ENCODE measurements at regions not wholly inside any gene's neighbourhood (a gene's known extent, or its start where the extent isn't known, plus 50 kb on each side); places are given as distances from the start of the nearest gene placed in this dataset.

- TF ChIP-seq CTCF (IDR thresholded peaks at IDR 0.05) = no peak
Observed at GRCh38 chr2:151009437-151010175, 252.1 kb downstream of the RBM43 start.

GRCh38 chr2:151007365-151007764, 254.3 kb downstream of the RBM43 start:
- Histone ChIP-seq H3K4me3 (ENCODE audit: low read depth, low read length) (no peak overlapping the region), H3K27me3 (ENCODE audit: control insufficient read depth, insufficient read depth, low read length) (no peaks in the 10 kb centered on the region), H3K9me3 (ENCODE audit: control insufficient read depth, low read length) (no peaks in the 10 kb centered on the region), H2AFZ (no peak overlapping the region), H3K36me3 (ENCODE audit: control insufficient read depth, insufficient read depth, low read length) (no peaks in the 10 kb centered on the region), H3K27ac (no peak overlapping the region), H3K79me2 (no peaks in the 10 kb centered on the region), H3K4me2 (ENCODE audit: low read length) (no peak overlapping the region), H3K4me1 (no peaks in the 10 kb centered on the region), H3K9ac (no peak overlapping the region)
- no peak for TF ChIP-seq CTCF (IDR thresholded peaks at IDR 0.05)

More at GRCh38 chr2:151009437-151010175, 252.1 kb downstream of the RBM43 start:
- Histone ChIP-seq H3K79me2 (no peaks in the 10 kb centered on the region), H3K4me2 (ENCODE audit: low read length) (no peak overlapping the region), H3K4me1 (no peaks in the 10 kb centered on the region), H3K27me3 (ENCODE audit: control insufficient read depth, insufficient read depth, low read length) (no peaks in the 10 kb centered on the region), H2AFZ (no peak overlapping the region), H3K27ac (no peak overlapping the region), H3K9me3 (ENCODE audit: control insufficient read depth, low read length) (no peaks in the 10 kb centered on the region), H3K4me3 (ENCODE audit: low read depth, low read length) (no peak overlapping the region), H3K36me3 (ENCODE audit: control insufficient read depth, insufficient read depth, low read length) (no peaks in the 10 kb centered on the region), H3K9ac (no peak overlapping the region)

GRCh38 chr2:151002959-151003600, 258.6 kb downstream of the RBM43 start:
- no peak overlapping the region for H3K4me2 ChIP-seq (ENCODE audit: low read length)
- H3K9ac ChIP-seq = no peak overlapping the region
- H3K27me3 ChIP-seq (ENCODE audit: control insufficient read depth, insufficient read depth, low read length) = no peaks in the 10 kb centered on the region
- no peak overlapping the region for H2AFZ ChIP-seq
- H3K79me2 ChIP-seq = no peaks in the 10 kb centered on the region
- no peak overlapping the region for H3K4me3 ChIP-seq (ENCODE audit: low read depth, low read length)
- H3K9me3 ChIP-seq (ENCODE audit: control insufficient read depth, low read length) = no peaks in the 10 kb centered on the region
- no peak overlapping the region for H3K27ac ChIP-seq
- TF ChIP-seq CTCF (IDR thresholded peaks at IDR 0.05) = no peak
- no peaks in the 10 kb centered on the region for H3K4me1 ChIP-seq
- no peaks in the 10 kb centered on the region for H3K36me3 ChIP-seq (ENCODE audit: control insufficient read depth, insufficient read depth, low read length)

- Histone ChIP-seq H3K79me2 (no peaks in the 10 kb centered on the region), H3K27me3 (ENCODE audit: control insufficient read depth, insufficient read depth, low read length) (no peaks in the 10 kb centered on the region), H3K9me3 (ENCODE audit: control insufficient read depth, low read length) (no peaks in the 10 kb centered on the region), H3K27ac (no peak overlapping the region), H3K9ac (no peak overlapping the region), H3K4me1 (no peaks in the 10 kb centered on the region), H3K4me3 (ENCODE audit: low read depth, low read length) (no peak overlapping the region), H3K36me3 (ENCODE audit: control insufficient read depth, insufficient read depth, low read length) (no peaks in the 10 kb centered on the region), H2AFZ (no peak overlapping the region), H3K4me2 (ENCODE audit: low read length) (no peak overlapping the region)
- TF ChIP-seq CTCF (IDR thresholded peaks at IDR 0.05) = no peak
Observed at GRCh38 chr2:150997702-150998440, 263.8 kb downstream of the RBM43 start.
